Endothelial cell of umbilical vein (primary cell): ENCODE measurements at regions not wholly inside any gene's neighbourhood (a gene's known extent, or its start where the extent isn't known, plus 50 kb on each side); places are given as distances from the start of the nearest gene placed in this dataset.

Experiments used
- BruUV-seq: library from RNA; stranded (reverse); fragments of 400-500 nt; replicated peaks from 2 replicates; lab custom pipeline; 2021; lab: Mats Ljungman, UMichigan
- CTCF ChIA-PET: fragments of 300-600, 350-600 bp; sonication (Branson Sonifier 250); formaldehyde crosslinking; loops from one replicate; lab custom pipeline; 2021; ENCODE audit warnings: antibody characterized with exemption, inconsistent platforms; lab: Charles Lee
- POLR2A ChIA-PET: fragments of 300-600, 350-600 bp; sonication (Branson Sonifier 250); formaldehyde crosslinking; loops from one replicate; lab custom pipeline; 2021; ENCODE audit warnings: antibody characterized with exemption, inconsistent platforms; lab: Charles Lee
- DNase-seq: peaks from one replicate; pipeline ENCODE4 v3.0.0-alpha.2; 2011; ENCODE audit warnings: low read depth, low spot score
- FAIRE-seq: peaks from 2 replicates; lab custom pipeline; 2011; peaks lifted over from hg19 to GRCh38; lab: Jason Lieb, UNC
- H2AFZ ChIP-seq: 2 replicates; pipeline ENCODE4 v1.6.0; 2012; ENCODE audit warnings: low read depth, low read length, control low read depth, inconsistent platforms
- H3K27ac ChIP-seq: 2 replicates; pipeline ENCODE4 v1.5.1; 2011; ENCODE audit warnings: low read depth, mild to moderate bottlenecking, control low read depth, low read length, moderate library complexity; ENCODE audit not compliant: insufficient read depth
- H3K27me3 ChIP-seq, 2 experiments: 2 replicates each; pipeline versions ENCODE4 v1.6.0 to v1.6.1; 2011; ENCODE audit warnings: low read length in 2 of 2, mixed read lengths in 1 of 2; ENCODE audit not compliant: control insufficient read depth in 2 of 2, insufficient read depth in 2 of 2
- H3K36me3 ChIP-seq, 2 experiments: 2 replicates in 1 of 2; 3 replicates in 1 of 2; pipeline ENCODE4 v1.5.1; 2011; ENCODE audit warnings: low read length in 2 of 2, mild to moderate bottlenecking in 1 of 2, moderate library complexity in 1 of 2; ENCODE audit not compliant: control insufficient read depth in 2 of 2, insufficient read depth in 2 of 2; ENCODE audit errors: extremely low read depth in 1 of 2
- H3K4me1 ChIP-seq: 3 replicates; pipeline ENCODE4 v1.5.1; 2011; ENCODE audit warnings: mild to moderate bottlenecking, low read length; ENCODE audit not compliant: control insufficient read depth, insufficient read depth; ENCODE audit errors: extremely low read depth
- H3K4me2 ChIP-seq: 2 replicates; pipeline ENCODE4 v1.6.1; 2011; ENCODE audit warnings: low read length, control low read depth, mixed read lengths; ENCODE audit not compliant: insufficient read depth
- H3K4me3 ChIP-seq, 3 experiments: fragments of 200-600 bp in 1 of 3; sonication (generic), shearing (Covaris generic) in 1 of 3; replicated peaks in 1 of 3; 2 replicates each; pipeline ENCODE4 v1.5.1; 2011 to 2016; ENCODE audit warnings: control low read depth in 3 of 3, low read length in 3 of 3, mild to moderate bottlenecking in 2 of 3, inconsistent platforms in 1 of 3, low read depth in 1 of 3, moderate library complexity in 1 of 3; ENCODE audit not compliant: insufficient read depth in 1 of 3
- H3K79me2 ChIP-seq: 2 replicates; pipeline ENCODE4 v1.6.0; 2012; ENCODE audit warnings: low read length, inconsistent platforms; ENCODE audit not compliant: control insufficient read depth, insufficient read depth
- H3K9ac ChIP-seq: replicated peaks from 2 replicates; pipeline ENCODE3; 2011; ENCODE audit warnings: low read length, control low read depth; ENCODE audit not compliant: insufficient read depth; ENCODE audit errors: extremely low read depth
- H3K9me1 ChIP-seq: replicated peaks from 3 replicates; pipeline ENCODE4 v1.6.0; 2011; ENCODE audit warnings: mild to moderate bottlenecking, low read length; ENCODE audit not compliant: control insufficient read depth, insufficient read depth; ENCODE audit errors: extremely low read depth
- H3K9me3 ChIP-seq: replicated peaks from 2 replicates; pipeline ENCODE4 v1.5.1; 2012; ENCODE audit warnings: low read length, inconsistent platforms; ENCODE audit not compliant: control insufficient read depth, insufficient read depth
- H4K20me1 ChIP-seq: replicated peaks from 2 replicates; pipeline ENCODE3; 2011; ENCODE audit warnings: mild to moderate bottlenecking, low read length; ENCODE audit not compliant: control insufficient read depth, insufficient read depth; ENCODE audit errors: extremely low read depth
- EZH2 ChIP-seq: IDR thresholded peaks from 2 replicates; pipeline ENCODE4 v1.6.1; 2012; ENCODE audit warnings: borderline replicate concordance, low read depth, mild to moderate bottlenecking, moderate library complexity, low read length, inconsistent platforms; ENCODE audit not compliant: severe bottlenecking
- FOS ChIP-seq: IDR thresholded peaks from 2 replicates; pipeline ENCODE4 v1.6.1; 2011; ENCODE audit warnings: mild to moderate bottlenecking, low read length, moderate library complexity, borderline replicate concordance; ENCODE audit not compliant: insufficient read depth
- GATA2 ChIP-seq: IDR thresholded peaks from 2 replicates; pipeline ENCODE4 v1.7.0; 2011; ENCODE audit warnings: low read depth, mild to moderate bottlenecking, moderate library complexity, mixed read lengths, low read length; ENCODE audit not compliant: insufficient read length, insufficient read depth
- JUN ChIP-seq: IDR thresholded peaks from 2 replicates; pipeline ENCODE4 v1.6.1; 2011; ENCODE audit warnings: borderline replicate concordance, low read depth; ENCODE audit not compliant: insufficient read length, insufficient read depth
- MAX ChIP-seq: IDR thresholded peaks from 2 replicates; pipeline ENCODE4 v1.6.1; 2011; ENCODE audit not compliant: insufficient read depth, insufficient read length
- MYC ChIP-seq: IDR thresholded peaks from one replicate; pipeline ENCODE4 v1.6.1; 2011; ENCODE audit warnings: mild to moderate bottlenecking, low read depth, low read length
- POLR2A ChIP-seq: IDR thresholded peaks from 2 replicates; pipeline ENCODE4 v1.6.1; 2012; ENCODE audit warnings: low read depth, mild to moderate bottlenecking, control low read depth, low read length
- POLR2AphosphoS5 ChIP-seq: IDR thresholded peaks from 2 replicates; pipeline ENCODE4 v1.6.1; 2012; ENCODE audit warnings: low read depth, mild to moderate bottlenecking, control low read depth, low read length, moderate library complexity; ENCODE audit not compliant: insufficient read depth
- dilution Hi-C: fragments of 300-500 bp; cut with MboI; formaldehyde crosslinking; loops from one replicate; pipeline ENCODE4 v1.15.0; 2019; ENCODE audit warnings: low sequenced_read_pairs; ENCODE audit not compliant: extremely low pct_ligation_motif_present
- intact Hi-C: fragments of 100-400 bp; cut with micrococcal nuclease; formaldehyde crosslinking; loops from one replicate; pipeline ENCODE4 v1.10.0; 2022
- TF ChIP-seq, protein P1 (sequence below), 2 donors: IDR thresholded peaks; 1 replicate in 1 of 2; 2 replicates in 1 of 2; pipeline ENCODE4 v1.5.1; 2011; ENCODE audit warnings: low read length in 2 of 2, mild to moderate bottlenecking in 2 of 2, moderate library complexity in 2 of 2, control low read depth in 1 of 2, inconsistent platforms in 1 of 2, low read depth in 1 of 2; ENCODE audit not compliant: insufficient read depth in 1 of 2; ENCODE audit errors: extremely low read depth in 1 of 2

DNA sequence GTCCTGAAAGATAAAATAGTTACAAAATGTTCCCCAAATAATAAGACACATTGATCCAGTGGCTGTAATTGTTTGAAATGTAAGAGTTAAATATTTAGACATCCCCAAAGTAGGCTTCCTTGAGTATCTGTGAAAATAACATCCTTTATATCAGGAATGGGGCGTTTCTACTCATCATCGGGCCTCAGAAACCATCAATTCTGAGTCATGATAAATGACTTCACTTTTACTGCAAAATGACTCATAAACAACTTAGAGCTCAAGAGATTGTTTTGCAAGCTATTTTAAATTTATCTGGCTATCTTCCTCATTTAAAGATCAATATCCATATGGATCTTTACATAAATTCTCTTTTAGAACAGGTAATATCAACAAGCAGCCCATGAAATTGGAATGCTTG lies 369.4 kb upstream of the CNKSR2 start:
- no peak overlapping the region for H2AFZ ChIP-seq
- CTCF ChIA-PET: no interaction called here
- POLR2A ChIA-PET: no interaction called here
- intact Hi-C loops: no loop called here
- no peaks in the 10 kb centered on the region for H3K27me3 ChIP-seq
- H3K27ac ChIP-seq: no peak overlapping the region
- no peaks in the 10 kb centered on the region for H3K9me3 ChIP-seq
- H3K9ac ChIP-seq: no peak overlapping the region
- no peaks in the 10 kb centered on the region for H3K79me2 ChIP-seq
- TF ChIP-seq MAX: no peak
- no peak for TF ChIP-seq GATA2
- TF ChIP-seq POLR2AphosphoS5: no peak
- TF ChIP-seq FOS: no peak
- TF ChIP-seq, protein P1, sequence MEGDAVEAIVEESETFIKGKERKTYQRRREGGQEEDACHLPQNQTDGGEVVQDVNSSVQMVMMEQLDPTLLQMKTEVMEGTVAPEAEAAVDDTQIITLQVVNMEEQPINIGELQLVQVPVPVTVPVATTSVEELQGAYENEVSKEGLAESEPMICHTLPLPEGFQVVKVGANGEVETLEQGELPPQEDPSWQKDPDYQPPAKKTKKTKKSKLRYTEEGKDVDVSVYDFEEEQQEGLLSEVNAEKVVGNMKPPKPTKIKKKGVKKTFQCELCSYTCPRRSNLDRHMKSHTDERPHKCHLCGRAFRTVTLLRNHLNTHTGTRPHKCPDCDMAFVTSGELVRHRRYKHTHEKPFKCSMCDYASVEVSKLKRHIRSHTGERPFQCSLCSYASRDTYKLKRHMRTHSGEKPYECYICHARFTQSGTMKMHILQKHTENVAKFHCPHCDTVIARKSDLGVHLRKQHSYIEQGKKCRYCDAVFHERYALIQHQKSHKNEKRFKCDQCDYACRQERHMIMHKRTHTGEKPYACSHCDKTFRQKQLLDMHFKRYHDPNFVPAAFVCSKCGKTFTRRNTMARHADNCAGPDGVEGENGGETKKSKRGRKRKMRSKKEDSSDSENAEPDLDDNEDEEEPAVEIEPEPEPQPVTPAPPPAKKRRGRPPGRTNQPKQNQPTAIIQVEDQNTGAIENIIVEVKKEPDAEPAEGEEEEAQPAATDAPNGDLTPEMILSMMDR (IDR thresholded peaks at IDR 0.05; ENCODE audit: extremely low read depth in 1 of 2, insufficient read depth in 1 of 2, low read depth in 1 of 2, low read length in 2 of 2): no peak
- TF ChIP-seq POLR2A: no peak
- no peak for TF ChIP-seq EZH2
- TF ChIP-seq JUN: no peak
- TF ChIP-seq MYC: no peak
- no peaks in the 10 kb centered on the region for H3K4me1 ChIP-seq
- BruUV-seq: no TSS peak
- H4K20me1 ChIP-seq: no peaks in the 10 kb centered on the region
- no peak overlapping the region for H3K4me3 ChIP-seq
- dilution Hi-C loops: no loop called here
- no peak overlapping the region for H3K4me2 ChIP-seq
- no peak for DNase-seq
- no peaks in the 10 kb centered on the region for H3K36me3 ChIP-seq
- FAIRE-seq: no peak
- H3K9me1 ChIP-seq: no peaks in the 10 kb centered on the region
